AG09319 (cell line): ENCODE measurements at regions not wholly inside any gene's neighbourhood (a gene's known extent, or its start where the extent isn't known, plus 50 kb on each side); places are given as distances from the start of the nearest gene placed in this dataset.
A peak's percentile ranks its signal among the peaks of the same experiment; 100 is the strongest.
"Not testable (repeated sequence)": the region's sequence is repeated elsewhere in the genome, so short reads cannot be mapped to it uniquely, and the experiment has no call there.

Source experiments
- DNase-seq: peaks from one replicate; pipeline ENCODE4 v3.0.0-alpha.2; 2010; ENCODE audit warnings: low read depth; ENCODE audit errors: extremely low read depth
- TF ChIP-seq, protein P1 (sequence below): IDR thresholded peaks from 2 replicates; pipeline ENCODE4 v1.5.1; 2011; ENCODE audit warnings: low read depth, mild to moderate bottlenecking, inconsistent platforms, low read length, moderate library complexity

DNA sequence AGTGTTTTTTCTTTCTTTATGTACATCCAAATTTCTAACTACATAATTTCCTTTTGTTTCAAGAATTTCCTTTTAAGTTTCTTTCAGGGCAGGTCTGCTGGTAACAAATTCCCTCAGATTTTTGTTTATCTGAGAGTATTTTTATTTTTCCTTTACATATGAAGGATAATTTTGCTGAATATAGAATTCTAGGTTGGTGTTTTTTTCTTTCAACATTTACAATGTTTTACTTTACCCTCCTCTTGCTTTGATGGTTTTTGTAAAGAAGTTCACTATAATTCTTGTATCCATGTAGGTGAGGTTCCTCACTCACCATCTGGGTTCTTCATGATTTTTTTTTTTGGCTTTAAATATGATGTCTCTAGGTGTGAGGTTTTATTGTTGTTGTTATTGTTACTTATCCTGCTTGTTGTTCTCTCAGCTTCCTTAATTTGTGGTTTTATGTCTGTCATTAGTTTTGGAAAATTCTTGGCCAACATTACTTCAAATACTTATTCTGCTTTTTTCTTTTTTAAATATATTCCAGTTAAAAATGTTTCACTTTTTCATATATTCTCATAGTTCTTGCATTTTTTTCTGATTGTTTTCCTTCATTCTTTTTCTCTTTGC is 580.1 kb upstream of the CITED2 start:
- DNase-seq, result no peak
- TF ChIP-seq, protein P1, sequence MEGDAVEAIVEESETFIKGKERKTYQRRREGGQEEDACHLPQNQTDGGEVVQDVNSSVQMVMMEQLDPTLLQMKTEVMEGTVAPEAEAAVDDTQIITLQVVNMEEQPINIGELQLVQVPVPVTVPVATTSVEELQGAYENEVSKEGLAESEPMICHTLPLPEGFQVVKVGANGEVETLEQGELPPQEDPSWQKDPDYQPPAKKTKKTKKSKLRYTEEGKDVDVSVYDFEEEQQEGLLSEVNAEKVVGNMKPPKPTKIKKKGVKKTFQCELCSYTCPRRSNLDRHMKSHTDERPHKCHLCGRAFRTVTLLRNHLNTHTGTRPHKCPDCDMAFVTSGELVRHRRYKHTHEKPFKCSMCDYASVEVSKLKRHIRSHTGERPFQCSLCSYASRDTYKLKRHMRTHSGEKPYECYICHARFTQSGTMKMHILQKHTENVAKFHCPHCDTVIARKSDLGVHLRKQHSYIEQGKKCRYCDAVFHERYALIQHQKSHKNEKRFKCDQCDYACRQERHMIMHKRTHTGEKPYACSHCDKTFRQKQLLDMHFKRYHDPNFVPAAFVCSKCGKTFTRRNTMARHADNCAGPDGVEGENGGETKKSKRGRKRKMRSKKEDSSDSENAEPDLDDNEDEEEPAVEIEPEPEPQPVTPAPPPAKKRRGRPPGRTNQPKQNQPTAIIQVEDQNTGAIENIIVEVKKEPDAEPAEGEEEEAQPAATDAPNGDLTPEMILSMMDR, result no peak

DNA sequence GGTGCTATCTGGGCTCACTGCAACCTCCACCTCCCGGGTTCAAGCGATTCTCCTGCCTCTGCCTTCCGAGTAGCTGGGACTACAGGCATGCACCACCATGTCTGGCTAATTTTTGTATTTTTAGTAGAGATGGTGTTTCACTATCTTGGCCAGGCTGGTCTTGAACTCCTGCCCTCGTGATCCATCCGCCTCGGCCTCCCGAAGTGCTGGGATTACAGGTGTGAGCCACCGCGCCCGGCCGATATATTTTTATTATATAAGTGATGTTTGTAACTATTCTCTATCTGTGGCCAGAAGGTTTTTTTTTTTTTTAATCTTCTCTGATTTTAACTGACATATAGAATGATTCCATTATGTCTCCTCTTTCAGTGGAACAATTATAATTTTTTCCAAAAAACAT is 579.3 kb upstream of the CITED2 start:
- DNase-seq, result not testable (repeated sequence)

DNA sequence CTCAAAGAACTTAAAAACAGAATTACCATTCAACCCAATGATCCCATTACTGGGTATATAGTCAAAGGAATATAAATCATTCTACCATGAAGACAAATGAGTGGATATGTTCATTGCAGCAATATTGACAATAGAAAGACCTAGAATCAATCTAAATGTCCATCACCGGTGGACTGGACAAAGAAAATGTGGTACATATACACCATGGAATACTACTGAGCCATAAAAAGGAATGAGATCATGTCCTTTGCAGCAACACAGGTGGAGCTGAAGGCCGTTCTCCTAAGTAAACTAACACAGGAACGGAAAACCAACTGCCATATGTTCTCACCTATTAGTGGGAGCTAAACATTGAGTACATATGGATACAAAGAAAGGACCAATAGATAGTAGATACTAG is 576.7 kb upstream of the CITED2 start:
- DNase-seq, result no peak
- TF ChIP-seq, protein P1, result no peak

DNA sequence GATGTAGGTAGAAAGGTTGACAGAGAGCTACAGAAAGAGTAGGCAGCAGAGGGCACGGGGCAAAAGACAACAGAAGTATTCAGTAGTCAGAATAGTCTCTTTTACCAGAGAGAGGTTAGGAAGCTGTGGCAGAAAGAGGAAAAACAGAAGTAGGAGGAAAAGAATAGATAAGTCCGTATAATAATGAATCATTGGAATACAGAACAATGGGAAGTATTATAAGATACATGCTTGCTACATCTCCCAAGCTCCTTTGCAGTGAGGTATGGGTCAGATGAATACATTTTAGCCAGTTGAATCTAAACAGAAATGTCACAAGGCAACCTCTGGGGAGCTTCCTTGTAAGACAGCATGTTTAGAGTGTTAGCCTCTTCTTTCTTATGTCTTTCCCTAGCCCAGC is 570.5 kb upstream of the CITED2 start:
- no peak for DNase-seq
- TF ChIP-seq, protein P1, result no peak

DNA sequence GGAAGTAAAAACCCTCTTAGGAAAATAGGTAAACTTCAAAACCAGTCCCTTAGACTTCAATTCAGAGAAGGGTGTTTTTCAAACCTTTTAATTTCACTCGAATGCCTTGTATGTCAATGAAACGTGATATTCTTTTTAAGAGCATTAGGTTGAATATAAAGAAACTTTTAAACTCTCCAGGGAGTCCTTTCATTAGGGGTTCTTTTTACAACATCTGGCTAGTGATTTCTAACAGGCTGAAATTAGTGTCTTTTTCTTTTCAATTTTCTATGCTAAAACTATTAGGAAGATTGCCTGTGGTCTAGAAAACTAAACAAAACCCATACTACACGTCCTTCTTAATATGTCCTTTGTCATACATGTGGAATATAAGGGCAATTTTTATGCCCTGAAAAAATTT is 569.7 kb upstream of the CITED2 start:
- TF ChIP-seq, protein P1, result no peak
- DNase-seq, result no peak

DNA sequence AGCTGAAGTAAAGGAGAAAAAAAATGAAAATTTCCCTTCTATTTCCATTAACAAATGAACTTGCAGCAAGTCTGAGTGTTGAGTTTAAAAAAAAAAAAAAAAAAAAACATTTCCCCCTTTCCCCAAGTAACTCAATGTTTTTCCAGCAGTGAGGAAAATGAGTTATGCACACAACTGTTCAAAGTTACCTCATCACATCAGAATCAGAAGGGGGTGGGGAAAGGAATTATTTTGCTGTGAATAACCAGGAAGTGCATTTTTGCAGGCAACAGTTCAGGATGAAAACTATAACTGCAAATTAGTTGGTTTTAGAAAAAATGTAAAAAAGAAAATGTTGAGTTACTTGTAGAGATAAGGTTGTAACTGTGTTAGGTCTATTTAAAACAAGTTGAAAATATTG is 568.9 kb upstream of the CITED2 start:
- peak; percentile 54 for DNase-seq

DNA sequence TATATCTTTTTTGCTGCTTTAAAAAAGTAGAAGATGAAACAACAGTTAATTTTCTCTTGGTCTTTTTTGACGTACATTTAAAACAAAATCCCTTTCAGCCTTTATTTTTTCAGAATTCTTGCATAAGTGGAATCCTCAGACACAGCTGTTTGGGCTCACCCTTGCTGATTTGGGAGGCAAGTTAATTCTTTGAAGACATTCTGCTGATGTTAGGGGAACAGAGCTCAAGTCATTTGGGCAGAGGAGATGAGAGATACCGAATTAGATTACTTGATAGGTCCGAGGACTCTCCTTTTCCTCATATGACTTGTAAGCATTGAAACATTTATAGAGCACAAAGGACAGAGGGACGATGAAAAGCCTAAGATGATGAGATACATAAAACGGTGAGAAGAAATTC is 567.9 kb upstream of the CITED2 start:
- no peak for DNase-seq
- TF ChIP-seq, protein P1, result no peak

More for the DNA sequence above, 568.9 kb upstream of the CITED2 start:
- TF ChIP-seq, protein P1, result no peak

DNA sequence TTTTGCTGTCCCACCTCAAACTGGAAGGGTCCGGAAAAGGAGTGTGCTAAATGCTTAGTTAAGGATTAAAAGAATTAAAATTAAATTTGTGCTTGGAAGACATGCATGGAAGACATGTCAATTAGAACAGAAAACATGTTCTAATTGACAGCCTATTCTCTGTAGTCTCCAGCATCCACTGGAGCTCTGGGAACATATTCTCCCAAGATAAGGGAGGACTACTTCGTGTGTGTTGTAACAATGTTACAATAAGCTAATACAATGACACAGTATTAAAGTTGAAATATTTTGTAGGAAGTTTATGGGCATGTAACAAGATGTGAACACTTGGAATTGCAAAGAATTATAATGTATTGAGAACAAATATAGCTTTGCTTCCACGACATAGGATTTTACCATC is 567.4 kb upstream of the CITED2 start:
- DNase-seq, result no peak
- TF ChIP-seq, protein P1, result no peak
